H7 (cell line): ENCODE measurements at regions not wholly inside any gene's neighbourhood (a gene's known extent, or its start where the extent isn't known, plus 50 kb on each side); places are given as distances from the start of the nearest gene placed in this dataset.

Experiments
- DNase-seq: peaks from one replicate; pipeline ENCODE4 v3.0.0; 2012
- H3K27me3 ChIP-seq: 2 replicates; pipeline ENCODE4 v1.6.0; 2011; ENCODE audit warnings: mild to moderate bottlenecking, low read length; ENCODE audit not compliant: control insufficient read depth, insufficient read depth
- H3K36me3 ChIP-seq: replicated peaks from 2 replicates; pipeline ENCODE4 v1.5.1; 2011; ENCODE audit warnings: low read length; ENCODE audit not compliant: control insufficient read depth, insufficient read depth
- H3K4me3 ChIP-seq: 2 replicates; pipeline ENCODE4 v1.5.1; 2011; ENCODE audit warnings: low read depth, mild to moderate bottlenecking, control low read depth, low read length, moderate library complexity; ENCODE audit not compliant: insufficient read depth

GRCh38 chr1:5758000-5758858, 234.0 kb downstream of the NPHP4 start:
- Histone ChIP-seq H3K36me3 (no peaks in the 10 kb centered on the region), H3K4me3 (no peak overlapping the region), H3K27me3 (no peaks in the 10 kb centered on the region; the same call in 1 of the 2 replicates)
- no peak for DNase-seq

GRCh38 chr1:5757187-5757805, 234.9 kb downstream of the NPHP4 start:
- no peak for DNase-seq
- Histone ChIP-seq H3K36me3 (no peaks in the 10 kb centered on the region), H3K4me3 (no peak overlapping the region), H3K27me3 (no peaks in the 10 kb centered on the region; the same call in 1 of the 2 replicates)

- Histone ChIP-seq H3K27me3 (no peaks in the 10 kb centered on the region; the same call in 1 of the 2 replicates), H3K4me3 (no peak overlapping the region), H3K36me3 (no peaks in the 10 kb centered on the region)
- no peak for DNase-seq
Observed at GRCh38 chr1:5756434-5757186, 235.6 kb downstream of the NPHP4 start.

GRCh38 chr1:5755552-5756125, 236.6 kb downstream of the NPHP4 start:
- DNase-seq = no peak
- Histone ChIP-seq H3K27me3 (no peaks in the 10 kb centered on the region; the same call in 1 of the 2 replicates), H3K4me3 (no peak overlapping the region), H3K36me3 (no peaks in the 10 kb centered on the region)

- Histone ChIP-seq H3K36me3 (no peaks in the 10 kb centered on the region), H3K27me3 (no peaks in the 10 kb centered on the region; the same call in 1 of the 2 replicates), H3K4me3 (no peak overlapping the region)
- DNase-seq = no peak
Observed at GRCh38 chr1:5754817-5755551, 237.2 kb downstream of the NPHP4 start.

- no peak overlapping the region for H3K4me3 ChIP-seq
- DNase-seq = no peak
- no peaks in the 10 kb centered on the region for H3K36me3 ChIP-seq
- H3K27me3 ChIP-seq = no peaks in the 10 kb centered on the region; the same call in 1 of the 2 replicates
Observed at GRCh38 chr1:5753549-5754421, 238.4 kb downstream of the NPHP4 start.

- DNase-seq = no peak
- Histone ChIP-seq H3K4me3 (no peak overlapping the region), H3K36me3 (no peaks in the 10 kb centered on the region), H3K27me3 (no peaks in the 10 kb centered on the region)
Observed at GRCh38 chr1:5752746-5753548, 239.3 kb downstream of the NPHP4 start.

- H3K4me3 ChIP-seq = no peak overlapping the region
- no peak for DNase-seq
- H3K36me3 ChIP-seq = no peaks in the 10 kb centered on the region
- H3K27me3 ChIP-seq = no peaks in the 10 kb centered on the region
Observed at GRCh38 chr1:5751833-5752745, 240.1 kb downstream of the NPHP4 start.

- DNase-seq = no peak
- H3K36me3 ChIP-seq = no peaks in the 10 kb centered on the region
- H3K27me3 ChIP-seq = no peaks in the 10 kb centered on the region
- no peak overlapping the region for H3K4me3 ChIP-seq
Observed at GRCh38 chr1:5751163-5751540, 241.1 kb downstream of the NPHP4 start.

- DNase-seq = no peak
- no peak overlapping the region for H3K4me3 ChIP-seq
- H3K27me3 ChIP-seq = no peaks in the 10 kb centered on the region
- H3K36me3 ChIP-seq = no peaks in the 10 kb centered on the region
Observed at GRCh38 chr1:5750186-5751162, 241.8 kb downstream of the NPHP4 start.
